Liver (tissue), 8 donors: ENCODE measurements at regions not wholly inside any gene's neighbourhood (a gene's known extent, or its start where the extent isn't known, plus 50 kb on each side); places are given as distances from the start of the nearest gene placed in this dataset.

Experiments used
- DNase-seq: peaks from one replicate; pipeline ENCODE4 v3.0.0-alpha.2; 2017; ENCODE audit warnings: low spot score
- H3K27ac ChIP-seq, 2 donors: one replicate each; pipeline ENCODE4 v1.7.0; 2013; ENCODE audit warnings: inconsistent platforms in 2 of 2, low read length in 2 of 2, control low read depth in 1 of 2, low read depth in 1 of 2, mild to moderate bottlenecking in 1 of 2
- H3K27me3 ChIP-seq, 4 donors: one replicate each; pipeline versions ENCODE4 v1.6.1 to v1.7.0; 2013; ENCODE audit warnings: low read length in 3 of 4, inconsistent platforms in 1 of 4, mild to moderate bottlenecking in 1 of 4, moderate library complexity in 1 of 4; ENCODE audit not compliant: control insufficient read depth in 4 of 4, insufficient read depth in 4 of 4
- H3K36me3 ChIP-seq, 4 donors: one replicate each; pipeline versions ENCODE4 v1.6.1 to v1.7.0; 2013; ENCODE audit warnings: low read length in 3 of 4, mild to moderate bottlenecking in 3 of 4, low read depth in 1 of 4, moderate library complexity in 1 of 4; ENCODE audit not compliant: control insufficient read depth in 4 of 4, insufficient read depth in 3 of 4
- H3K4me1 ChIP-seq, 4 donors: one replicate each; pipeline versions ENCODE4 v1.6.1 to v1.7.0; 2013; ENCODE audit warnings: low read length in 3 of 4, mild to moderate bottlenecking in 3 of 4, moderate library complexity in 1 of 4; ENCODE audit not compliant: control insufficient read depth in 4 of 4, insufficient read depth in 4 of 4
- H3K4me3 ChIP-seq, 3 donors: one replicate each; pipeline versions ENCODE4 v1.6.1 to v1.7.0; 2013; ENCODE audit warnings: low read length in 3 of 3, control low read depth in 1 of 3, low read depth in 1 of 3, mild to moderate bottlenecking in 1 of 3
- H3K9ac ChIP-seq, 2 donors: one replicate each; pipeline ENCODE4 v1.7.0; 2013; ENCODE audit warnings: low read length in 2 of 2, mild to moderate bottlenecking in 2 of 2, moderate library complexity in 2 of 2, control low read depth in 1 of 2, low read depth in 1 of 2
- H3K9me3 ChIP-seq, 4 donors: one replicate each; pipeline versions ENCODE4 v1.6.1 to v1.7.0; 2013; ENCODE audit warnings: low read length in 3 of 4; ENCODE audit not compliant: control insufficient read depth in 4 of 4
- EGR1 ChIP-seq, 2 donors: IDR thresholded peaks; 2 replicates each; pipeline ENCODE4 v1.6.1; 2016 to 2018; ENCODE audit warnings: antibody characterized with exemption in 2 of 2, low read depth in 2 of 2
- FOXA1 ChIP-seq: IDR thresholded peaks from 2 replicates; pipeline ENCODE4 v1.6.1; 2016; ENCODE audit warnings: antibody characterized with exemption
- FOXA2 ChIP-seq: IDR thresholded peaks from 2 replicates; pipeline ENCODE4 v1.6.1; 2016; ENCODE audit warnings: antibody characterized with exemption
- GABPA ChIP-seq, 2 donors: IDR thresholded peaks in 1 of 2; conservative IDR thresholded peaks in 1 of 2; 2 replicates each; pipeline ENCODE4 v1.6.1; 2016; ENCODE audit warnings: antibody characterized with exemption in 2 of 2, mild to moderate bottlenecking in 1 of 2, moderate library complexity in 1 of 2
- HNF4A ChIP-seq, 2 donors: conservative IDR thresholded peaks; 2 replicates each; pipeline ENCODE4 v1.6.1; 2016; ENCODE audit warnings: antibody characterized with exemption in 2 of 2, mild to moderate bottlenecking in 2 of 2
- HNF4G ChIP-seq: IDR thresholded peaks from 2 replicates; pipeline ENCODE4 v1.6.1; 2016; ENCODE audit warnings: antibody characterized with exemption
- JUND ChIP-seq, 2 donors: IDR thresholded peaks; 2 replicates each; pipeline ENCODE4 v1.6.1; 2016; ENCODE audit warnings: antibody characterized with exemption in 2 of 2
- NR2F2 ChIP-seq: IDR thresholded peaks from 2 replicates; pipeline ENCODE4 v1.6.1; 2016; ENCODE audit warnings: antibody characterized with exemption
- RAD21 ChIP-seq, 2 donors: IDR thresholded peaks; 2 replicates each; pipeline ENCODE4 v1.6.1; 2016; ENCODE audit warnings: antibody characterized with exemption in 2 of 2, mild to moderate bottlenecking in 2 of 2
- RXRA ChIP-seq, 2 donors: IDR thresholded peaks; 2 replicates each; pipeline ENCODE4 v1.6.1; 2017 to 2018; ENCODE audit warnings: antibody characterized with exemption in 2 of 2, mild to moderate bottlenecking in 1 of 2
- SP1 ChIP-seq: IDR thresholded peaks from 2 replicates; pipeline ENCODE4 v1.6.1; 2018; ENCODE audit warnings: antibody characterized with exemption, mild to moderate bottlenecking
- YY1 ChIP-seq: IDR thresholded peaks from 2 replicates; pipeline ENCODE4 v1.6.1; 2016; ENCODE audit warnings: antibody characterized with exemption, mild to moderate bottlenecking
- WGBS: extraction: QIAGEN DNeasy Blood & Tissue Kit; methylation state at CpG from one replicate; pipeline ENCODE4 v1.1.7; 2013; 5-methylcytosine and 5-hydroxymethylcytosine counted together
- TF ChIP-seq, protein P1 (sequence below): IDR thresholded peaks from 2 replicates; pipeline ENCODE4 v1.6.1; 2016; ENCODE audit warnings: antibody characterized with exemption
- TF ChIP-seq, protein P2 (sequence below): IDR thresholded peaks from 2 replicates; pipeline ENCODE4 v1.6.1; 2016; ENCODE audit warnings: antibody characterized with exemption
- TF ChIP-seq, protein P3 (sequence below): fragments of 150-350 bp; IDR thresholded peaks from 2 replicates; pipeline ENCODE4 v1.5.1; 2017; ENCODE audit warnings: improper control_type of control experiment, low read depth, low read length; ENCODE audit not compliant: missing input control
- TF ChIP-seq, protein P4 (sequence below): IDR thresholded peaks from 2 replicates; pipeline ENCODE4 v1.6.1; 2016; ENCODE audit warnings: antibody characterized with exemption, mild to moderate bottlenecking
- TF ChIP-seq, protein P5 (sequence below): IDR thresholded peaks from 2 replicates; pipeline ENCODE4 v1.6.1; 2016; ENCODE audit warnings: antibody characterized with exemption
- donor health status: healthy.
- donor health status: healthy.
- donor health status: healthy.
- donor health status: healthy.
- donor health status: healthy.

DNA sequence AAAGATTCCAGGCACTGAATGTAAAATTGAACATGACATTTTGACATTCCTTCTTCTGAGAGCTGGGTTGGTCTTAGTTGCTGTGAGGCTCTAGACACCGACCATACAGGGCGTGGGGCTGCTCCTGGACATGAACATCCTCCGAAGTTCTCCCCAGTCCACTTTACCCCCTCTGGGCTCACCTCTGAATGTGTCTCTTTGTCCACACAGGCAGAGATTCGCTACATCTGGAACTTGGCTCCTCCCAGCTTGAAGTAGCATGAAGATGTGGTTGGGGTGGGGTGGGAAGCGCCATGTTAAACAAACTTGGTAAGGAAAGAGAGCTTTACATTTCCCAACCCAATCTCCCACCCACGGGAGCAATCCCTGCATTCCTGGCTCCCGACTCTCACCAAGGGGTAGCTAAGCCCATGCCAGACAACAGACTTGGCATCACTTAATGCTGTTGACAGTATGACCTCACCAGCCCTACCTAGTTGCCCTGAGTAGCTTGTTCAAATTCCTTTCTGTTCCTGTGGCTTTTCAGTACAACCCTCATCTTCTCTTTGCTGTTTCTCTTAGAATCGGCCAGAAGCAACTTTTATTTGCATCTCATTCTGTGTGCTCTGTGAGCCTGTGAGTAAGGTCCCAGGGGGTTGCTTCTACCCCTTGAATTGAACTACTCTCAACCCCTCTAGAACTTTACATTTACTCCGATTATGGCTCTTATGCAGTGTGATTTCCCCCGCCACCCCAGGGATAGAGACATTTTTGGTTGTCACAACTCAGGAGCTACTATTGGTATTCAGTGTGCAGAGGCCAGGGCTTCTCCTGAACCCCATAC, 211.4 kb downstream of the SEC23IP start:
- no peak for DNase-seq
- H3K36me3 ChIP-seq: no peaks in the 10 kb centered on the region
- H3K27me3 ChIP-seq: peaks cover 0 to 9% (median 1%) of the 10 kb centered on the region in 4 donors
- H3K9ac ChIP-seq: no peak overlapping the region
- no peak overlapping the region for H3K27ac ChIP-seq
- no peak for TF ChIP-seq SP1
- TF ChIP-seq FOXA1: no peak
- TF ChIP-seq, protein P1, sequence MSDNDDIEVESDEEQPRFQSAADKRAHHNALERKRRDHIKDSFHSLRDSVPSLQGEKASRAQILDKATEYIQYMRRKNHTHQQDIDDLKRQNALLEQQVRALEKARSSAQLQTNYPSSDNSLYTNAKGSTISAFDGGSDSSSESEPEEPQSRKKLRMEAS: no peak
- TF ChIP-seq, protein P2, sequence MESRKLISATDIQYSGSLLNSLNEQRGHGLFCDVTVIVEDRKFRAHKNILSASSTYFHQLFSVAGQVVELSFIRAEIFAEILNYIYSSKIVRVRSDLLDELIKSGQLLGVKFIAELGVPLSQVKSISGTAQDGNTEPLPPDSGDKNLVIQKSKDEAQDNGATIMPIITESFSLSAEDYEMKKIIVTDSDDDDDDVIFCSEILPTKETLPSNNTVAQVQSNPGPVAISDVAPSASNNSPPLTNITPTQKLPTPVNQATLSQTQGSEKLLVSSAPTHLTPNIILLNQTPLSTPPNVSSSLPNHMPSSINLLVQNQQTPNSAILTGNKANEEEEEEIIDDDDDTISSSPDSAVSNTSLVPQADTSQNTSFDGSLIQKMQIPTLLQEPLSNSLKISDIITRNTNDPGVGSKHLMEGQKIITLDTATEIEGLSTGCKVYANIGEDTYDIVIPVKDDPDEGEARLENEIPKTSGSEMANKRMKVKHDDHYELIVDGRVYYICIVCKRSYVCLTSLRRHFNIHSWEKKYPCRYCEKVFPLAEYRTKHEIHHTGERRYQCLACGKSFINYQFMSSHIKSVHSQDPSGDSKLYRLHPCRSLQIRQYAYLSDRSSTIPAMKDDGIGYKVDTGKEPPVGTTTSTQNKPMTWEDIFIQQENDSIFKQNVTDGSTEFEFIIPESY: no peak
- TF ChIP-seq JUND (IDR thresholded peaks at IDR 0.05): no peak
- no peak for TF ChIP-seq RXRA (IDR thresholded peaks at IDR 0.05)
- TF ChIP-seq, protein P3, sequence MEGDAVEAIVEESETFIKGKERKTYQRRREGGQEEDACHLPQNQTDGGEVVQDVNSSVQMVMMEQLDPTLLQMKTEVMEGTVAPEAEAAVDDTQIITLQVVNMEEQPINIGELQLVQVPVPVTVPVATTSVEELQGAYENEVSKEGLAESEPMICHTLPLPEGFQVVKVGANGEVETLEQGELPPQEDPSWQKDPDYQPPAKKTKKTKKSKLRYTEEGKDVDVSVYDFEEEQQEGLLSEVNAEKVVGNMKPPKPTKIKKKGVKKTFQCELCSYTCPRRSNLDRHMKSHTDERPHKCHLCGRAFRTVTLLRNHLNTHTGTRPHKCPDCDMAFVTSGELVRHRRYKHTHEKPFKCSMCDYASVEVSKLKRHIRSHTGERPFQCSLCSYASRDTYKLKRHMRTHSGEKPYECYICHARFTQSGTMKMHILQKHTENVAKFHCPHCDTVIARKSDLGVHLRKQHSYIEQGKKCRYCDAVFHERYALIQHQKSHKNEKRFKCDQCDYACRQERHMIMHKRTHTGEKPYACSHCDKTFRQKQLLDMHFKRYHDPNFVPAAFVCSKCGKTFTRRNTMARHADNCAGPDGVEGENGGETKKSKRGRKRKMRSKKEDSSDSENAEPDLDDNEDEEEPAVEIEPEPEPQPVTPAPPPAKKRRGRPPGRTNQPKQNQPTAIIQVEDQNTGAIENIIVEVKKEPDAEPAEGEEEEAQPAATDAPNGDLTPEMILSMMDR: no peak
- TF ChIP-seq FOXA2: no peak
- TF ChIP-seq HNF4A (conservative IDR thresholded peaks at IDR 0.05): no peak
- TF ChIP-seq EGR1 (IDR thresholded peaks at IDR 0.05; ENCODE audit: low read depth in 2 of 2): no peak
- TF ChIP-seq YY1: no peak
- TF ChIP-seq GABPA (IDR thresholded peaks at IDR 0.05 in 1 of 2, conservative IDR thresholded peaks at IDR 0.05 in 1 of 2): no peak
- no peaks in the 10 kb centered on the region for H3K4me1 ChIP-seq
- no peak overlapping the region for H3K4me3 ChIP-seq
- 54% methylated on average over 10 of the region's 10 CpGs for whole genome bisulfite sequencing
- H3K9me3 ChIP-seq: no peaks in the 10 kb centered on the region

DNA sequence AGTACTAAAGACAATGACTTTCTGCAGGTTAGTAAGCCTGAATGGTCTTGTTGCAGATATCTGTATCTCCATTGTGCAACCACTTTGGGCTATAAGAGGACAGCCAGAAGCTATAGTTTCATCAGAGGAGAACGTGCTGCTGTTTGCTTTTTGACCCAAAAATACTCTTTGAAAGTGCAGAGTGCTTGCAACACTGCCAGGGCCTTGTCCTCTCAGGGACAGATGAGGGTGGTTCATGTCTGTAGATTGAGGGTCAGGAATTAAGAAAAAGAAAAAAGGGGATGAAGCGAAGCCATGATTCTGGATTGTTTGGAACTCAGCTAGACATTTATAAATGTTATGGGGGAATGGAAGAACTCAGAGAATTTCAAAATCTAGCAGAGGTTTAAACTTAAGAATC, 212.5 kb downstream of the SEC23IP start:
- 57% methylated on average over 2 of the region's 2 CpGs for WGBS
- Histone ChIP-seq H3K4me3 (no peak overlapping the region), H3K27ac (no peak overlapping the region), H3K9ac (no peak overlapping the region), H3K4me1 (no peaks in the 10 kb centered on the region), H3K27me3 (peaks cover 0 to 9% (median 1%) of the 10 kb centered on the region in 4 donors), H3K9me3 (no peaks in the 10 kb centered on the region), H3K36me3 (no peaks in the 10 kb centered on the region)
- DNase-seq: no peak
- TF ChIP-seq GABPA (IDR thresholded peaks at IDR 0.05 in 1 of 2, conservative IDR thresholded peaks at IDR 0.05 in 1 of 2) (no peak), NR2F2 (no peak), RAD21 (IDR thresholded peaks at IDR 0.05) (no peak), EGR1 (IDR thresholded peaks at IDR 0.05; ENCODE audit: low read depth in 2 of 2) (no peak), JUND (IDR thresholded peaks at IDR 0.05) (no peak), FOXA2 (no peak), YY1 (no peak), SP1 (no peak), RXRA (IDR thresholded peaks at IDR 0.05) (no peak), FOXA1 (no peak), HNF4G (no peak), HNF4A (conservative IDR thresholded peaks at IDR 0.05) (no peak)
- TF ChIP-seq, protein P4, sequence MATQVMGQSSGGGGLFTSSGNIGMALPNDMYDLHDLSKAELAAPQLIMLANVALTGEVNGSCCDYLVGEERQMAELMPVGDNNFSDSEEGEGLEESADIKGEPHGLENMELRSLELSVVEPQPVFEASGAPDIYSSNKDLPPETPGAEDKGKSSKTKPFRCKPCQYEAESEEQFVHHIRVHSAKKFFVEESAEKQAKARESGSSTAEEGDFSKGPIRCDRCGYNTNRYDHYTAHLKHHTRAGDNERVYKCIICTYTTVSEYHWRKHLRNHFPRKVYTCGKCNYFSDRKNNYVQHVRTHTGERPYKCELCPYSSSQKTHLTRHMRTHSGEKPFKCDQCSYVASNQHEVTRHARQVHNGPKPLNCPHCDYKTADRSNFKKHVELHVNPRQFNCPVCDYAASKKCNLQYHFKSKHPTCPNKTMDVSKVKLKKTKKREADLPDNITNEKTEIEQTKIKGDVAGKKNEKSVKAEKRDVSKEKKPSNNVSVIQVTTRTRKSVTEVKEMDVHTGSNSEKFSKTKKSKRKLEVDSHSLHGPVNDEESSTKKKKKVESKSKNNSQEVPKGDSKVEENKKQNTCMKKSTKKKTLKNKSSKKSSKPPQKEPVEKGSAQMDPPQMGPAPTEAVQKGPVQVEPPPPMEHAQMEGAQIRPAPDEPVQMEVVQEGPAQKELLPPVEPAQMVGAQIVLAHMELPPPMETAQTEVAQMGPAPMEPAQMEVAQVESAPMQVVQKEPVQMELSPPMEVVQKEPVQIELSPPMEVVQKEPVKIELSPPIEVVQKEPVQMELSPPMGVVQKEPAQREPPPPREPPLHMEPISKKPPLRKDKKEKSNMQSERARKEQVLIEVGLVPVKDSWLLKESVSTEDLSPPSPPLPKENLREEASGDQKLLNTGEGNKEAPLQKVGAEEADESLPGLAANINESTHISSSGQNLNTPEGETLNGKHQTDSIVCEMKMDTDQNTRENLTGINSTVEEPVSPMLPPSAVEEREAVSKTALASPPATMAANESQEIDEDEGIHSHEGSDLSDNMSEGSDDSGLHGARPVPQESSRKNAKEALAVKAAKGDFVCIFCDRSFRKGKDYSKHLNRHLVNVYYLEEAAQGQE: no peak
- TF ChIP-seq, protein P3: no peak
- TF ChIP-seq, protein P1: no peak
- TF ChIP-seq, protein P2: no peak
- TF ChIP-seq, protein P5, sequence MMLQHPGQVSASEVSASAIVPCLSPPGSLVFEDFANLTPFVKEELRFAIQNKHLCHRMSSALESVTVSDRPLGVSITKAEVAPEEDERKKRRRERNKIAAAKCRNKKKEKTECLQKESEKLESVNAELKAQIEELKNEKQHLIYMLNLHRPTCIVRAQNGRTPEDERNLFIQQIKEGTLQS: no peak
